ENCODE measurements at regions not wholly inside any gene's neighbourhood (a gene's known extent, or its start where the extent isn't known, plus 50 kb on each side); places are given as distances from the start of the nearest gene placed in this dataset.

- peaks cover 0 to 13% (median 12%) of the 10 kb centered on the region in 4 donors for H3K4me1 ChIP-seq
- H3K4me3 ChIP-seq: no peak overlapping the region
- no peaks in the 10 kb centered on the region for H3K36me3 ChIP-seq
- TF ChIP-seq CTCF (IDR thresholded peaks at IDR 0.05): no peak
- no peak for TF ChIP-seq POLR2A (IDR thresholded peaks at IDR 0.05)
- no peak for TF ChIP-seq EP300 (IDR thresholded peaks at IDR 0.05)
- no peak overlapping the region for H3K27ac ChIP-seq
- no peaks in the 10 kb centered on the region for H3K27me3 ChIP-seq
- H3K9me3 ChIP-seq: no peaks in the 10 kb centered on the region
- DNase-seq (ENCODE audit: low spot score in 2 of 2): no peak
- WGBS, 2 donors: 100% methylated on average over 1 of the region's 1 CpG
Measured at GRCh38 chr2:161107265-161107664, 53.0 kb upstream of the TANK start.

All from tibial nerve (tissue), 4 donors.